SU-DHL-6 (cell line): ENCODE measurements at regions not wholly inside any gene's neighbourhood (a gene's known extent, or its start where the extent isn't known, plus 50 kb on each side); places are given as distances from the start of the nearest gene placed in this dataset.

ENCODE experiments used
- CTCF ChIP-seq: fragments of 200-600 bp; sonication (generic); IDR thresholded peaks from one replicate; pipeline ENCODE4 v1.5.1; 2017; ENCODE audit warnings: antibody characterized with exemption, mild to moderate bottlenecking, low read length, moderate library complexity; ENCODE audit not compliant: insufficient read depth, poor library complexity, severe bottlenecking
- EZH2phosphoT487 ChIP-seq: fragments of 200-600 bp; sonication (generic), shearing (Covaris generic); conservative IDR thresholded peaks from 2 replicates; pipeline ENCODE4 v1.6.1; 2018; ENCODE audit warnings: mild to moderate bottlenecking, antibody characterized with exemption, low read length, moderate library complexity, mixed read lengths

GRCh38 chr16:51710186-51710585 lies 559.1 kb upstream of the SALL1 start:
- no peak for TF ChIP-seq CTCF
- TF ChIP-seq EZH2phosphoT487: no peak
